H1 (cell line): ENCODE measurements at regions not wholly inside any gene's neighbourhood (a gene's known extent, or its start where the extent isn't known, plus 50 kb on each side); places are given as distances from the start of the nearest gene placed in this dataset.

Experiments used
- CTCF ChIA-PET: fragments of 300-600 bp; sonication (Branson Sonifier 250); formaldehyde crosslinking; loops from one replicate; lab custom pipeline; 2021; ENCODE audit not compliant: partially characterized antibody; lab: Charles Lee
- POLR2A ChIA-PET: fragments of 300-600 bp; sonication (Branson Sonifier 250); formaldehyde crosslinking; loops from one replicate; lab custom pipeline; 2021; ENCODE audit warnings: inconsistent platforms; ENCODE audit not compliant: partially characterized antibody; lab: Charles Lee
- DNase-seq, 2 experiments: peaks; one replicate each; pipeline versions ENCODE4 v3.0.0 to v3.0.0-alpha.2; 2010 to 2022; ENCODE audit warnings: low spot score in 2 of 2, low read depth in 1 of 2, mixed read lengths in 1 of 2
- FAIRE-seq: peaks from 2 replicates; lab custom pipeline; 2011; peaks lifted over from hg19 to GRCh38; lab: Jason Lieb, UNC
- H2AFZ ChIP-seq: 2 replicates; pipeline ENCODE4 v1.8.1; 2012; ENCODE audit warnings: low read length, inconsistent platforms
- H2AK5ac ChIP-seq: 2 replicates; pipeline ENCODE4 v1.6.1; 2013; ENCODE audit warnings: low read depth, low read length
- H2BK120ac ChIP-seq: replicated peaks from 2 replicates; pipeline ENCODE3; 2013; ENCODE audit warnings: low read depth, low read length, inconsistent platforms
- H2BK12ac ChIP-seq: 2 replicates; pipeline ENCODE4 v1.6.1; 2013; ENCODE audit warnings: low read depth, low read length
- H2BK15ac ChIP-seq: 2 replicates; pipeline ENCODE4 v1.6.1; 2013; ENCODE audit warnings: low read length
- H2BK20ac ChIP-seq: 2 replicates; pipeline ENCODE4 v1.6.1; 2013; ENCODE audit warnings: low read length
- H2BK5ac ChIP-seq: 2 replicates; pipeline ENCODE4 v1.6.1; 2013; ENCODE audit warnings: low read depth, low read length
- H3K14ac ChIP-seq: 2 replicates; pipeline ENCODE4 v1.6.1; 2013; ENCODE audit warnings: inconsistent platforms; ENCODE audit not compliant: insufficient read length
- H3K18ac ChIP-seq: 2 replicates; pipeline ENCODE4 v1.6.1; 2013; ENCODE audit warnings: low read length; ENCODE audit errors: extremely low read depth
- H3K23ac ChIP-seq: 2 replicates; pipeline ENCODE4 v1.6.1; 2013; ENCODE audit warnings: inconsistent platforms; ENCODE audit not compliant: insufficient read length
- H3K23me2 ChIP-seq: 2 replicates; pipeline ENCODE4 v1.6.1; 2013; ENCODE audit warnings: low read depth, low read length
- H3K27ac ChIP-seq: 2 replicates; pipeline ENCODE4 v1.6.1; 2011; ENCODE audit warnings: low read depth, low read length, inconsistent platforms
- H3K27me3 ChIP-seq, 4 experiments: replicated peaks in 1 of 4; 1 replicate in 1 of 4; 2 replicates in 3 of 4; pipeline versions ENCODE4 v1.6.1 to v1.8.1; 2011 to 2013; ENCODE audit warnings: low read length in 3 of 4, mild to moderate bottlenecking in 3 of 4, inconsistent platforms in 2 of 4, mixed read lengths in 2 of 4, moderate library complexity in 1 of 4; ENCODE audit not compliant: control insufficient read depth in 3 of 4, insufficient read depth in 3 of 4; ENCODE audit errors: extremely low read depth in 1 of 4
- H3K36me3 ChIP-seq, 4 experiments: 2 replicates each; pipeline versions ENCODE4 v1.6.1 to v1.8.1; 2011 to 2013; ENCODE audit warnings: mild to moderate bottlenecking in 4 of 4, low read length in 3 of 4, moderate library complexity in 2 of 4, control low read depth in 1 of 4, inconsistent platforms in 1 of 4; ENCODE audit not compliant: insufficient read depth in 4 of 4, control insufficient read depth in 2 of 4
- H3K4ac ChIP-seq: replicated peaks from 2 replicates; pipeline ENCODE3; 2013; ENCODE audit warnings: low read length, low read depth, mixed read lengths, inconsistent platforms; ENCODE audit not compliant: insufficient read length
- H3K4me1 ChIP-seq, 4 experiments: replicated peaks in 1 of 4; 1 replicate in 1 of 4; 2 replicates in 3 of 4; pipeline versions ENCODE4 v1.6.1 to v1.8.1; 2011 to 2013; ENCODE audit warnings: low read length in 3 of 4, inconsistent platforms in 2 of 4, mixed read lengths in 1 of 4; ENCODE audit not compliant: insufficient read depth in 4 of 4, control insufficient read depth in 3 of 4
- H3K4me2 ChIP-seq, 2 experiments: 2 replicates each; pipeline versions ENCODE4 v1.6.1 to v1.8.1; 2011 to 2013; ENCODE audit warnings: low read depth in 2 of 2, low read length in 2 of 2, control low read depth in 1 of 2, inconsistent platforms in 1 of 2, mild to moderate bottlenecking in 1 of 2; ENCODE audit not compliant: insufficient read depth in 1 of 2
- H3K4me3 ChIP-seq, 4 experiments: fragments of 200-600, 300-600 bp in 1 of 4; sonication (generic), shearing (Covaris generic), sonication (Bioruptor Twin) in 1 of 4; 2 replicates each; pipeline versions ENCODE4 v1.5.1 to v1.8.1; 2011 to 2016; ENCODE audit warnings: low read length in 4 of 4, low read depth in 3 of 4, control low read depth in 2 of 4, inconsistent platforms in 2 of 4, mild to moderate bottlenecking in 2 of 4, mixed read lengths in 1 of 4, moderate library complexity in 1 of 4; ENCODE audit not compliant: insufficient read depth in 2 of 4; ENCODE audit errors: extremely low read depth in 1 of 4
- H3K56ac ChIP-seq: replicated peaks from 2 replicates; pipeline ENCODE3; 2013; ENCODE audit warnings: low read depth, mild to moderate bottlenecking, mixed read lengths, low read length, inconsistent platforms; ENCODE audit not compliant: insufficient read length
- H3K79me1 ChIP-seq: 2 replicates; pipeline ENCODE4 v1.6.1; 2013; ENCODE audit warnings: low read depth, low read length, control low read depth
- H3K79me2 ChIP-seq, 2 experiments: 2 replicates each; pipeline versions ENCODE4 v1.6.1 to v1.8.1; 2012 to 2013; ENCODE audit warnings: low read length in 2 of 2, mild to moderate bottlenecking in 2 of 2, inconsistent platforms in 1 of 2; ENCODE audit not compliant: insufficient read depth in 2 of 2, control insufficient read depth in 1 of 2
- H3K9ac ChIP-seq, 4 experiments: replicated peaks in 1 of 4; 1 replicate in 1 of 4; 2 replicates in 3 of 4; pipeline versions ENCODE4 v1.6.1 to v1.8.1; 2011 to 2013; ENCODE audit warnings: low read depth in 3 of 4, low read length in 3 of 4, control low read depth in 2 of 4, mild to moderate bottlenecking in 2 of 4, moderate library complexity in 2 of 4, inconsistent platforms in 1 of 4; ENCODE audit errors: extremely low read depth in 1 of 4
- H3K9me3 ChIP-seq, 2 experiments: 2 replicates each; pipeline versions ENCODE4 v1.6.1 to v1.8.1; 2012 to 2013; ENCODE audit warnings: mild to moderate bottlenecking in 2 of 2, moderate library complexity in 2 of 2, control low read depth in 1 of 2, inconsistent platforms in 1 of 2, low read depth in 1 of 2, low read length in 1 of 2, mixed read lengths in 1 of 2; ENCODE audit not compliant: insufficient read depth in 2 of 2
- H4K20me1 ChIP-seq, 2 experiments: replicated peaks in 1 of 2; 2 replicates each; pipeline versions ENCODE3 to v1.8.1; 2011 to 2013; ENCODE audit warnings: inconsistent platforms in 2 of 2, low read length in 2 of 2, mild to moderate bottlenecking in 1 of 2; ENCODE audit not compliant: insufficient read depth in 2 of 2, control insufficient read depth in 1 of 2
- H4K5ac ChIP-seq: 2 replicates; pipeline ENCODE4 v1.6.1; 2013; ENCODE audit warnings: low read length, low read depth, mixed read lengths, inconsistent platforms; ENCODE audit not compliant: insufficient read length
- H4K8ac ChIP-seq: 2 replicates; pipeline ENCODE4 v1.8.0; 2013; ENCODE audit warnings: mild to moderate bottlenecking, moderate library complexity, low read length, inconsistent platforms; ENCODE audit not compliant: insufficient read depth; ENCODE audit errors: extremely low read depth
- H4K91ac ChIP-seq: replicated peaks from 2 replicates; pipeline ENCODE3; 2013; ENCODE audit warnings: low read length, mixed read lengths, inconsistent platforms; ENCODE audit not compliant: insufficient read length
- GABPA ChIP-seq: IDR thresholded peaks from 2 replicates; pipeline ENCODE4 v1.6.1; 2011; ENCODE audit warnings: mild to moderate bottlenecking, low read length, moderate library complexity, borderline replicate concordance; ENCODE audit not compliant: insufficient read depth
- NANOG ChIP-seq: IDR thresholded peaks from 2 replicates; pipeline ENCODE4 v1.6.1; 2011; ENCODE audit warnings: low read length, low read depth, mild to moderate bottlenecking, inconsistent platforms; ENCODE audit not compliant: insufficient read depth, poor library complexity, severe bottlenecking
- WGBS, 2 experiments: shearing (Covaris generic) in 1 of 2; methylation state at CpG; one replicate each; pipeline versions ENCODE4 v1.1.6 to v1.1.7; 2013 to 2015; ENCODE audit warnings: low lambda C conversion rate in 2 of 2, mixed read lengths in 2 of 2, inconsistent platforms in 1 of 2, low coverage in 1 of 2, missing lambda C conversion rate in 1 of 2; ENCODE audit not compliant: insufficient replicate concordance in 2 of 2, insufficient coverage in 1 of 2, insufficient read length in 1 of 2; ENCODE audit errors: extremely low coverage in 1 of 2, missing lambda C conversion rate in 1 of 2; 5-methylcytosine and 5-hydroxymethylcytosine counted together

DNA sequence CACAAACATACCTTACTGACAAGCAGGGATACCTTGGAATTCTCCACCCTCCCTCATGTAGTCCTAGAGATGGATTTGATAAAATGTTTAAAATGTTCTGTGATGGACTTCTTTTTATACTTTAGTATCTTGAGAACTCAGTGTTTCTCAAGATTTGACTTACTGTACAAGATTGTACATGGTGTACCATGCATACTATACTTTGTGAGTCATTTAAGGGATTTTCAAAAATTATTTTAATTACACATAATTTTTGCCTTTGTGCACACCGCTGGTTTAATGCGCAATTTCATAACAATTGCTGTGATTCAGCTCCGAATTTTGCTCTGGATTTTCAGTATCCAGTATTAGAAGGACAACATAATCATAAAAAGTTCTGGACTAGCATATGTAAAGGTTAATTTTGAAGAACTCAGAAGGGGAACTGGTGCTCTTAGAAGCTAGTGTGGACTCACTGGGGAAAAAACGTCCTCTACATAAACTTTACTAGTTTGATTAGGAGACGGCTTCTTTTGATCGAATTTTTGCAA is 78.6 kb upstream of the ACSL3 start:
- Histone ChIP-seq H3K4ac (no peak overlapping the region), H2BK15ac (no peak overlapping the region), H3K79me1 (no peaks in the 10 kb centered on the region), H3K4me1 (no peaks in the 10 kb centered on the region), H2BK120ac (no peak overlapping the region), H2AFZ (no peak overlapping the region), H3K9me3 (no peaks in the 10 kb centered on the region; a peak in 1 of 4 replicates), H4K20me1 (no peaks in the 10 kb centered on the region), H3K4me2 (no peak overlapping the region), H2BK20ac (no peak overlapping the region), H2AK5ac (no peak overlapping the region), H3K4me3 (no peak overlapping the region), H4K5ac (no peak overlapping the region), H3K27me3 (no peaks in the 10 kb centered on the region), H3K18ac (no peak overlapping the region), H4K91ac (no peak overlapping the region), H3K23ac (no peak overlapping the region), H3K79me2 (no peaks in the 10 kb centered on the region), H2BK5ac (no peak overlapping the region), H3K36me3 (no peaks in the 10 kb centered on the region), H3K9ac (no peak overlapping the region), H3K56ac (no peak overlapping the region), H3K14ac (no peak overlapping the region), H3K23me2 (no peaks in the 10 kb centered on the region), H3K27ac (no peak overlapping the region), H4K8ac (no peak overlapping the region), H2BK12ac (no peak overlapping the region)
- CTCF ChIA-PET = interaction anchor here (1.6 to 4.5 kb wide), 3 partner anchors 11 to 36 kb away, joined by 3 to 18 read pairs (median 8); no protein-coding TSS in a partner anchor
- FAIRE-seq = no peak
- TF ChIP-seq GABPA = no peak
- TF ChIP-seq NANOG = no peak
- POLR2A ChIA-PET = no interaction called here
- DNase-seq = no peak
- WGBS, 2 experiments = 91% methylated on average over 6 of the region's 6 CpGs; no CpG with 5 or more reads in 1 of the 2 experiments
